Uterus (tissue), 3 donors: ENCODE measurements at regions not wholly inside any gene's neighbourhood (a gene's known extent, or its start where the extent isn't known, plus 50 kb on each side); places are given as distances from the start of the nearest gene placed in this dataset.

Source experiments
- DNase-seq, 2 donors: peaks; one replicate each; pipeline ENCODE4 v3.0.0-alpha.2; 2019 to 2020
- H3K27ac ChIP-seq, 2 donors: fragments of 200-600 bp; sonication (generic); 1 replicate in 1 of 2; 2 replicates in 1 of 2; pipeline ENCODE4 v1.5.1; 2016 to 2018
- H3K27me3 ChIP-seq, 2 donors: fragments of 200-600 bp; sonication (generic); one replicate each; pipeline ENCODE4 v1.5.1; 2018 to 2019; ENCODE audit warnings: control low read depth in 1 of 2
- H3K36me3 ChIP-seq, 2 donors: fragments of 200-600 bp; sonication (generic); one replicate each; pipeline ENCODE4 v1.5.1; 2019; ENCODE audit warnings: control low read depth in 1 of 2
- H3K4me1 ChIP-seq, 2 donors: fragments of 200-600 bp; sonication (generic); one replicate each; pipeline ENCODE4 v1.5.1; 2018 to 2019; ENCODE audit warnings: control low read depth in 1 of 2
- H3K4me3 ChIP-seq, 2 donors: fragments of 200-600 bp; sonication (generic); 1 replicate in 1 of 2; 2 replicates in 1 of 2; pipeline ENCODE4 v1.5.1; 2018 to 2019; ENCODE audit warnings: mild to moderate bottlenecking in 1 of 2
- H3K9me3 ChIP-seq, 2 donors: fragments of 200-600 bp; sonication (generic); one replicate each; pipeline ENCODE4 v1.5.1; 2019; ENCODE audit warnings: control low read depth in 1 of 2
- POLR2A ChIP-seq, 2 donors: fragments of 450-650 bp; IDR thresholded peaks; one replicate each; pipeline ENCODE4 v1.6.1; 2016; ENCODE audit warnings: antibody characterized with exemption in 2 of 2, mild to moderate bottlenecking in 1 of 2, moderate library complexity in 1 of 2
- intact Hi-C: fragments of 100-400 bp; cut with DNase I; formaldehyde crosslinking; loops from one replicate; pipeline ENCODE4 v1.15.1; 2023; ENCODE audit warnings: low total_unique reads
- TF ChIP-seq, protein P1 (sequence below), 4 experiments: fragments of 200-600 bp in 2 of 4; fragments of 450-650 bp in 2 of 4; sonication (generic) in 2 of 4; IDR thresholded peaks; one replicate each; pipeline ENCODE4 v1.5.1; 2016 to 2019; ENCODE audit warnings: antibody characterized with exemption in 4 of 4, mild to moderate bottlenecking in 2 of 4, moderate library complexity in 1 of 4
- donor health status: DM: yes; HTN: yes; CAD: no.

DNA sequence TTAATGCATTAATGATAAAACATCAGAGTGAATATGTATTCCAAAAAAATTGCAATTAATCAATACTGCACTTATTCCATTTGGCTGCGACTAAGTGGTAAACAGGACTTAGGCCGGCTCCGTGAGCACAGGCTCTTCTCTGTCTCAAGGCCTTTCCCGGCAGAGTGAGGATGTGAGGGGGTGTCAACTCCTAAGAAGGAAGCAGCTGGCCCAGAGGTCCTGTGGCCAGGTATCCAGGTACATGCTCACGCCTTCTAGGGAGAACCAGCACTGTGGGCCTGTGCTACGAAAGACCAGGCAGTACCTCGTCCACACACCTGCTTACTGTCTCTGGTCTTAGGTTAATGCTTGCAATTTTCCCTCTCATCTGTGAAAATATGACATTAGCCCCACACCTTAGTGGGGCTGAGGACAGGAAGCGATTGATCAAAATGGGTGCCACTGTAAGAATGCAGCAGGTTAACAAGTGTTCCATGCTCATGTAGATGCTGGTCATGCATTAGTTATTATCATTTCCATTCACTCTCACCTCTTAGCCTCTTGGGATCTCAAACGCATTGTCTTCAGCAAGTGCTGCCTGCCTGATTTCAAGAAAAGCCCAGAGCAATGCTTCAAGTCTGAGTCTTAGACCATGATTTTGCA is 175.3 kb downstream of the ABHD5 start:
- Histone ChIP-seq H3K9me3 (no peaks in the 10 kb centered on the region), H3K27ac (no peak overlapping the region), H3K36me3 (no peaks in the 10 kb centered on the region), H3K4me1 (no peaks in the 10 kb centered on the region), H3K4me3 (no peak overlapping the region), H3K27me3 (no peaks in the 10 kb centered on the region)
- intact Hi-C loops, result no loop called here
- TF ChIP-seq, protein P1, sequence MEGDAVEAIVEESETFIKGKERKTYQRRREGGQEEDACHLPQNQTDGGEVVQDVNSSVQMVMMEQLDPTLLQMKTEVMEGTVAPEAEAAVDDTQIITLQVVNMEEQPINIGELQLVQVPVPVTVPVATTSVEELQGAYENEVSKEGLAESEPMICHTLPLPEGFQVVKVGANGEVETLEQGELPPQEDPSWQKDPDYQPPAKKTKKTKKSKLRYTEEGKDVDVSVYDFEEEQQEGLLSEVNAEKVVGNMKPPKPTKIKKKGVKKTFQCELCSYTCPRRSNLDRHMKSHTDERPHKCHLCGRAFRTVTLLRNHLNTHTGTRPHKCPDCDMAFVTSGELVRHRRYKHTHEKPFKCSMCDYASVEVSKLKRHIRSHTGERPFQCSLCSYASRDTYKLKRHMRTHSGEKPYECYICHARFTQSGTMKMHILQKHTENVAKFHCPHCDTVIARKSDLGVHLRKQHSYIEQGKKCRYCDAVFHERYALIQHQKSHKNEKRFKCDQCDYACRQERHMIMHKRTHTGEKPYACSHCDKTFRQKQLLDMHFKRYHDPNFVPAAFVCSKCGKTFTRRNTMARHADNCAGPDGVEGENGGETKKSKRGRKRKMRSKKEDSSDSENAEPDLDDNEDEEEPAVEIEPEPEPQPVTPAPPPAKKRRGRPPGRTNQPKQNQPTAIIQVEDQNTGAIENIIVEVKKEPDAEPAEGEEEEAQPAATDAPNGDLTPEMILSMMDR (IDR thresholded peaks at IDR 0.05), result no peak
- TF ChIP-seq POLR2A (IDR thresholded peaks at IDR 0.05), result no peak
- no peak for DNase-seq

GRCh38 chr3:43866529-43867353 is 176.0 kb downstream of the ABHD5 start:
- no peaks in the 10 kb centered on the region for H3K36me3 ChIP-seq
- no peak overlapping the region for H3K4me3 ChIP-seq
- intact Hi-C loops, result no loop called here
- no peaks in the 10 kb centered on the region for H3K9me3 ChIP-seq
- no peaks in the 10 kb centered on the region for H3K4me1 ChIP-seq
- H3K27me3 ChIP-seq, result no peaks in the 10 kb centered on the region
- no peak for TF ChIP-seq POLR2A (IDR thresholded peaks at IDR 0.05)
- TF ChIP-seq, protein P1 (IDR thresholded peaks at IDR 0.05), result no peak
- no peak for DNase-seq
- H3K27ac ChIP-seq, result no peak overlapping the region

DNA sequence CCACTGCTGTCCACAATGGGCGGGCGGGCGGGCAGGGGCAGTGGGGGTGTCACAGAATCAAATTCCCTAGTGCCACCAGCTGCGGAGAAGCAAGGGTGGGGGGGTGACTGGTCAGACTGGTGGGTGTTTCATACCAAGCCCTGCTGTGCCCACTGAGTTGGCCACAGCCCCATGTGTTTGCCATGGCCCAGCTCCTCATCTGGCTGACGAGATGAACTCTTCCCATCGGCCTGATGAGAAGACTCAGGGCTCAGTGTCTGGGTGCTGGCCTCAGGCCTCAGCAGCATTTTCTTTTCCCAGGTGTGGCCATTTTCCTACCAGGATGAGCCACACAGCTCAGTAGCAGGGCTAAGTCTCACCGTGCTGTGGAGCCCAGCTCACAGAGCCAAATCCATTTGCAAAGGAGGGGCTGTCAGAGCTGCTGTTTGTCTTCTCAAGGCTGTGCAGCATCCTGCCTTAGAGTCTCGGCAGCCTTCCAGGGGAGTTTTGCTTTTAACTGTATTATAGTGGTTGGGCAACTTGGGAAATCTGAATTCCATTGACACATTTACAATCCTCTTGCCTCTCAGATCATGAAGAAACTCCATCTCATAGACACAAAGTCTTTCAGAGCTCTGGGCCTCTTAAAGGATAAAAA is 176.8 kb downstream of the ABHD5 start:
- no peak for DNase-seq

GRCh38 chr3:43869491-43869890 is 178.8 kb downstream of the ABHD5 start:
- TF ChIP-seq POLR2A (IDR thresholded peaks at IDR 0.05), result no peak
- TF ChIP-seq, protein P1 (IDR thresholded peaks at IDR 0.05), result no peak
- no peak for DNase-seq
- H3K27ac ChIP-seq, result no peak overlapping the region
- no peaks in the 10 kb centered on the region for H3K4me1 ChIP-seq
- no peaks in the 10 kb centered on the region for H3K9me3 ChIP-seq
- H3K27me3 ChIP-seq, result no peaks in the 10 kb centered on the region
- intact Hi-C loops, result no loop called here
- no peaks in the 10 kb centered on the region for H3K36me3 ChIP-seq
- no peak overlapping the region for H3K4me3 ChIP-seq

More for the DNA sequence above, 176.8 kb downstream of the ABHD5 start:
- Histone ChIP-seq H3K27ac (no peak overlapping the region), H3K4me1 (no peaks in the 10 kb centered on the region), H3K36me3 (no peaks in the 10 kb centered on the region), H3K4me3 (no peak overlapping the region), H3K9me3 (no peaks in the 10 kb centered on the region), H3K27me3 (no peaks in the 10 kb centered on the region)
- TF ChIP-seq POLR2A (IDR thresholded peaks at IDR 0.05), result no peak
- TF ChIP-seq, protein P1 (IDR thresholded peaks at IDR 0.05), result no peak
- intact Hi-C loops, result no loop called here

GRCh38 chr3:43870120-43870519 is 179.4 kb downstream of the ABHD5 start:
- intact Hi-C loops, result no loop called here
- H3K27ac ChIP-seq, result no peak overlapping the region

More at GRCh38 chr3:43870120-43870519, 179.4 kb downstream of the ABHD5 start:
- H3K4me3 ChIP-seq, result no peak overlapping the region
- TF ChIP-seq, protein P1 (IDR thresholded peaks at IDR 0.05), result no peak
- TF ChIP-seq POLR2A (IDR thresholded peaks at IDR 0.05), result no peak
- no peak for DNase-seq
- no peaks in the 10 kb centered on the region for H3K27me3 ChIP-seq
- no peaks in the 10 kb centered on the region for H3K36me3 ChIP-seq
- H3K4me1 ChIP-seq, result no peaks in the 10 kb centered on the region
- H3K9me3 ChIP-seq, result no peaks in the 10 kb centered on the region
